Type B pancreatic cell (in vitro differentiated cells): ENCODE measurements at regions not wholly inside any gene's neighbourhood (a gene's known extent, or its start where the extent isn't known, plus 50 kb on each side); places are given as distances from the start of the nearest gene placed in this dataset.

ENCODE experiments used
- DNase-seq: peaks from one replicate; pipeline ENCODE4 v3.0.0; 2021; ENCODE audit warnings: mixed read lengths; ENCODE audit not compliant: unreplicated experiment; ENCODE audit errors: extremely low spot score
- H3K27ac Mint-ChIP-seq: 2 replicates; pipeline ENCODE4 v1.8.0; 2021; ENCODE audit warnings: mild to moderate bottlenecking, mixed read lengths
- H3K27me3 Mint-ChIP-seq: 2 replicates; pipeline ENCODE4 v1.8.0; 2021; ENCODE audit warnings: mixed read lengths
- H3K36me3 Mint-ChIP-seq: 2 replicates; pipeline ENCODE4 v1.8.0; 2021; ENCODE audit warnings: mixed read lengths
- H3K4me1 Mint-ChIP-seq: one replicate; pipeline ENCODE4 v1.8.0; 2021; ENCODE audit warnings: mixed read lengths; ENCODE audit not compliant: unreplicated experiment
- H3K4me3 Mint-ChIP-seq: 2 replicates; pipeline ENCODE4 v1.8.0; 2021; ENCODE audit warnings: mild to moderate bottlenecking, mixed read lengths
- H3K9me3 Mint-ChIP-seq: 2 replicates; pipeline ENCODE4 v1.8.0; 2021; ENCODE audit warnings: mixed read lengths
- TF ChIP-seq, protein P1 (sequence below): fragments of 200-600 bp; sonication (generic); conservative IDR thresholded peaks from 2 replicates; pipeline ENCODE4 v1.5.0; 2021; ENCODE audit warnings: antibody characterized with exemption, mild to moderate bottlenecking

DNA sequence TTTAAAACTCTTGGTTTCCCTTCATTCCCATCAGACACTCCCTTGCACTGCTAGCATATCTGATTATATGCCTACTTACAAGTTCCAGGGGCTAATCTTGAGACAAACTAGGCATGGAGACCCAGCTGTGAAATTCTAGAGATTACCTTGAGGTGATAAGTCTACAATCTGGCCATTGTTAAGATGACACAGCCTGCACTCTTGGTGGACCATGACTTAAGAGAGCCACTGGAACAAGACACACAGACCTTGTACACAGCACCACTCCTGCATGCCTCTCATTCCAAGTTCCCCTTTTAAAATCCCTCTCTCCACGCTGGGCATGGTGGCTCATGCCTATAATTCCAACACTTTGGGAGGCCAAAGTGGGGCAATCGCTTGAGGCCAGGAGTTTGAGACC, 387.2 kb upstream of the DCC start:
- Mint-ChIP-seq H3K27ac (no peak overlapping the region), H3K9me3 (no peaks in the 10 kb centered on the region), H3K4me3 (no peak overlapping the region), H3K4me1 (no peaks in the 10 kb centered on the region), H3K27me3 (peaks cover 5% of the 10 kb centered on the region), H3K36me3 (no peaks in the 10 kb centered on the region)
- no peak for DNase-seq
- TF ChIP-seq, protein P1, sequence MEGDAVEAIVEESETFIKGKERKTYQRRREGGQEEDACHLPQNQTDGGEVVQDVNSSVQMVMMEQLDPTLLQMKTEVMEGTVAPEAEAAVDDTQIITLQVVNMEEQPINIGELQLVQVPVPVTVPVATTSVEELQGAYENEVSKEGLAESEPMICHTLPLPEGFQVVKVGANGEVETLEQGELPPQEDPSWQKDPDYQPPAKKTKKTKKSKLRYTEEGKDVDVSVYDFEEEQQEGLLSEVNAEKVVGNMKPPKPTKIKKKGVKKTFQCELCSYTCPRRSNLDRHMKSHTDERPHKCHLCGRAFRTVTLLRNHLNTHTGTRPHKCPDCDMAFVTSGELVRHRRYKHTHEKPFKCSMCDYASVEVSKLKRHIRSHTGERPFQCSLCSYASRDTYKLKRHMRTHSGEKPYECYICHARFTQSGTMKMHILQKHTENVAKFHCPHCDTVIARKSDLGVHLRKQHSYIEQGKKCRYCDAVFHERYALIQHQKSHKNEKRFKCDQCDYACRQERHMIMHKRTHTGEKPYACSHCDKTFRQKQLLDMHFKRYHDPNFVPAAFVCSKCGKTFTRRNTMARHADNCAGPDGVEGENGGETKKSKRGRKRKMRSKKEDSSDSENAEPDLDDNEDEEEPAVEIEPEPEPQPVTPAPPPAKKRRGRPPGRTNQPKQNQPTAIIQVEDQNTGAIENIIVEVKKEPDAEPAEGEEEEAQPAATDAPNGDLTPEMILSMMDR = no peak

DNA sequence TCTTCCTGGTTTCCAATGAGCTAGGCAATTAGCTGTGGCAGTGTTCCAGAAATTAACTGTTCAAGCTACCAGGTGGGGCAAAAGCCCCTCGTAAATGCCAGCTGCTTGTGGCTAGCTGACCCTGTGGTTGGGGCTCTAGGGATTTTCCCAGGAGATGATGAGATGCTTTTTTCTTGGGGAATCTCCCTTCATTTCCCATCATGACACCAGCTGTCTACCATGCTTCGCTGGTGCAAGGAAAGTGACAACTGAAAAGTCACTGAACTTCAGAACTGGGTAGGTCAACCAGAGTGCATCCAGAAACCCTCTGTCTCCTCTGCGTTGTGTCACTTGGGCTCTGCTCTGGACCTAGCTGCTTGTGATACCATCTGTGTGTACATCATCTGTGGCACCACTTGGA, 386.5 kb upstream of the DCC start:
- Mint-ChIP-seq H3K27me3 (peaks cover 5% of the 10 kb centered on the region), H3K36me3 (no peaks in the 10 kb centered on the region), H3K27ac (no peak overlapping the region), H3K4me3 (no peak overlapping the region), H3K9me3 (no peaks in the 10 kb centered on the region), H3K4me1 (no peaks in the 10 kb centered on the region)
- TF ChIP-seq, protein P1 = no peak
- DNase-seq = no peak

DNA sequence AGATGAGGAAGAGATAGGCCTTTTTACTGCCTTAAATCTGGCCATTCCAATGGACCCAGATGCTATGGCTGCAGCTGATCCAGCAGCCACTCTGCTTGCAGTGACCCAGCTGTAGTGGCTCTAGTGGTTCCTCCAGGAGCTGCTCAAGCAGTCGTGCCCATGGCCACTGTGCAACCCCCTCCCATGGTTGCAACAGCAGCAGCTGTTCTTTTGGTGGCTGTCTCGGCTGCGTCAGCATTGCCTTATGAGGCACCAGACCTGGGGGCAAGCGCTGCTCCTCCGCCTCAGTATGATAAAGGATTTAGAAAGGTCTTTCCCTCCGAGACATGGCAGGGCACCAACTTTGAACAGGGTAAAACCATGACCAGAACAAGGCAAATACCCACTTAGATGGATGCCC, 384.9 kb upstream of the DCC start:
- H3K27ac Mint-ChIP-seq = no peak overlapping the region
- TF ChIP-seq, protein P1 = no peak
- no peaks in the 10 kb centered on the region for H3K36me3 Mint-ChIP-seq
- no peaks in the 10 kb centered on the region for H3K4me1 Mint-ChIP-seq
- H3K9me3 Mint-ChIP-seq = no peaks in the 10 kb centered on the region
- DNase-seq = no peak
- H3K27me3 Mint-ChIP-seq = peaks cover 5% of the 10 kb centered on the region
- H3K4me3 Mint-ChIP-seq = no peak overlapping the region

DNA sequence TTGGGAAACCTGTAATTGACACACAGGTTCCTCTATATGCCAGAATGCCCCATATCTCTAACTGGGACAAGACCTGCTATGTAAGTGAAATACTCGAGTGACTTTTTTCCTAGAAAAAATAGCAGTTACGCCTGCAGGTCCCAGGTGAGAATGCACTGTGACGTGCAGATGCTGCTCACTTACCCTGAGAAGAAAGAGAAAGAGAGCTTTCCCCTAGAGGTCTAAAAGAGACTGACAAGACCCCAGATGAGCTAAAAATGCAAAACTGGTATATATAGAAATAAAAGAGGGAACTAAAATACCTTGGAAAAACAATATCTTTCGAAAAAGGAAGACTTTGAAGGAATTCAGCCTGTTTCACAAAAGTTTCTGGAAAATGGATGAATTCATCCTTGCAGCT, 383.0 kb upstream of the DCC start:
- no peak overlapping the region for H3K4me3 Mint-ChIP-seq
- H3K4me1 Mint-ChIP-seq = no peaks in the 10 kb centered on the region
- H3K36me3 Mint-ChIP-seq = no peaks in the 10 kb centered on the region
- TF ChIP-seq, protein P1 = no peak
- no peak overlapping the region for H3K27ac Mint-ChIP-seq
- H3K9me3 Mint-ChIP-seq = no peaks in the 10 kb centered on the region
- peaks cover 5% of the 10 kb centered on the region for H3K27me3 Mint-ChIP-seq
- no peak for DNase-seq

DNA sequence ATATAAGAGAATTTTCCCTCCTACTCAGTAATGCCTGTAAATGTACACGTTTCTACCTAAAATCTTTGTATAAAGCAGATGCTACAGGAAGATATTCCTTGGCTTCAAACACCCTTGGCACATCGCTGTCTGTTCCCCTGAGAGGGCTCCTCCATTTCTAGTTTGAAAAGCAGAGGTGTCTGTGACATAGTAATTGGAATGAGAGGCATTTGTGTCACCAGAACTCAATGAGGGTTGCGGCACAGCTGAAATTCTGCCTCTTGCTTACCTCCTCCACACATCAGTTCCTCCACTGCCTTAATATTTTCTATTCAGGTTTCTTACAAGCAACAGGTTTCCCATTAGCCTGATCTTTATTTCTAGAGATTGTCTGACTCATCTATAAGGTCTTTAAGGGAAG, 359.9 kb upstream of the DCC start:
- H3K4me3 Mint-ChIP-seq = no peak overlapping the region

DNA sequence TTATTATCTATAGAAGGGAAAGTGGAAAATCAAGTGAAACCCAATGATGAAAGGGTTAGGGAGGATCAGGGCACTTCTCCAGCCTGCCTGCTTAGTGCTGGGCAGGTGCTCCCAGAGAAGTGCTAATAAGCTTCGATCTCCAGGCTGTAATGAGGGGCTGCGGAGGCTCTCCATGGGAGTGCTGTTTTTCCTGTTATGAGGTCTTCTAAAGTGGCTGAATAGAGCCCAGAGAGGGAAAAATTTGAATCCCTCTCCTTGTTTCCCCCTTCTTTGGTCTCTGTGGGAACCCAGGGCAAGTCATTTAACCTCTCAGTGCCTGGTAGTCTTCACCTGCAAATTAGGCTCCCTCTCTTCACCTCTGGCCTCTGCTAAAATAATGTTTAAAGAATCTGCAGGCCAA, 351.7 kb upstream of the DCC start:
- DNase-seq = no peak
- Mint-ChIP-seq H3K27ac (no peak overlapping the region), H3K4me1 (no peaks in the 10 kb centered on the region), H3K9me3 (no peaks in the 10 kb centered on the region), H3K27me3 (peaks cover 6% of the 10 kb centered on the region), H3K36me3 (no peaks in the 10 kb centered on the region), H3K4me3 (no peak overlapping the region)
- TF ChIP-seq, protein P1 = no peak

More for the DNA sequence above, 359.9 kb upstream of the DCC start:
- Mint-ChIP-seq H3K27me3 (peaks cover 9% of the 10 kb centered on the region), H3K36me3 (no peaks in the 10 kb centered on the region), H3K27ac (no peak overlapping the region), H3K9me3 (no peaks in the 10 kb centered on the region), H3K4me1 (no peaks in the 10 kb centered on the region)
- TF ChIP-seq, protein P1 = no peak
- no peak for DNase-seq
